HEK293T (cell line): ENCODE measurements at regions not wholly inside any gene's neighbourhood (a gene's known extent, or its start where the extent isn't known, plus 50 kb on each side); places are given as distances from the start of the nearest gene placed in this dataset.

Experiments
- CTCF ChIA-PET: fragments of 350-600 bp; formaldehyde crosslinking; extraction: SDS; loops from one replicate; lab custom pipeline; 2021; ENCODE audit warnings: antibody characterized with exemption, inconsistent platforms; lab: Yijun Ruan, JAX
- POLR2A ChIA-PET: fragments of 350-600 bp; formaldehyde crosslinking; extraction: SDS; loops from one replicate; lab custom pipeline; 2020; ENCODE audit warnings: antibody characterized with exemption, inconsistent platforms; lab: Yijun Ruan, JAX
- DNase-seq: peaks from one replicate; pipeline ENCODE4 v3.0.0; 2012; ENCODE audit warnings: mixed read lengths; ENCODE audit errors: extremely low spot score
- ARNT ChIP-seq: fragments of 450-650 bp; IDR thresholded peaks from 2 replicates; pipeline ENCODE4 v1.6.1; 2017; ENCODE audit warnings: mild to moderate bottlenecking
- BHLHE40 ChIP-seq: fragments of 450-650 bp; IDR thresholded peaks from 2 replicates; pipeline ENCODE4 v1.6.1; 2016; ENCODE audit warnings: mild to moderate bottlenecking, moderate library complexity, borderline replicate concordance
- CTBP1 ChIP-seq: fragments of 450-650 bp; IDR thresholded peaks from 2 replicates; pipeline ENCODE4 v1.6.1; 2016; ENCODE audit warnings: borderline replicate concordance
- ELF4 ChIP-seq: fragments of 450-650 bp; IDR thresholded peaks from 2 replicates; pipeline ENCODE4 v1.6.1; 2017; ENCODE audit warnings: antibody characterized with exemption
- FOXA1 ChIP-seq: fragments of 450-650 bp; IDR thresholded peaks from 2 replicates; pipeline ENCODE4 v1.6.1; 2016; ENCODE audit warnings: mild to moderate bottlenecking
- FOXK2 ChIP-seq: fragments of 450-650 bp; IDR thresholded peaks from 2 replicates; pipeline ENCODE4 v1.6.1; 2016; ENCODE audit warnings: mild to moderate bottlenecking
- FOXM1 ChIP-seq: fragments of 450-650 bp; IDR thresholded peaks from 2 replicates; pipeline ENCODE4 v1.6.1; 2017; ENCODE audit warnings: mild to moderate bottlenecking, borderline replicate concordance
- HDGF ChIP-seq: fragments of 450-650 bp; IDR thresholded peaks from 2 replicates; pipeline ENCODE4 v1.6.1; 2017; ENCODE audit warnings: antibody characterized with exemption, borderline replicate concordance
- L3MBTL2 ChIP-seq: fragments of 450-650 bp; conservative IDR thresholded peaks from 2 replicates; pipeline ENCODE4 v1.6.1; 2016; ENCODE audit warnings: mild to moderate bottlenecking
- LEF1 ChIP-seq: fragments of 450-650 bp; IDR thresholded peaks from 2 replicates; pipeline ENCODE4 v1.6.1; 2017; ENCODE audit warnings: mild to moderate bottlenecking, borderline replicate concordance
- NFRKB ChIP-seq: fragments of 450-650 bp; IDR thresholded peaks from 2 replicates; pipeline ENCODE4 v1.6.1; 2016; ENCODE audit warnings: mild to moderate bottlenecking, moderate library complexity
- PKNOX1 ChIP-seq: fragments of 450-650 bp; IDR thresholded peaks from 2 replicates; pipeline ENCODE4 v1.6.1; 2016
- SP1 ChIP-seq: fragments of 450-650 bp; IDR thresholded peaks from 2 replicates; pipeline ENCODE4 v1.6.1; 2017
- SUZ12 ChIP-seq: fragments of 450-650 bp; IDR thresholded peaks from 2 replicates; pipeline ENCODE4 v1.6.1; 2016; ENCODE audit warnings: mild to moderate bottlenecking
- TARDBP ChIP-seq: fragments of 450-650 bp; IDR thresholded peaks from 2 replicates; pipeline ENCODE4 v1.6.1; 2016
- ZNF384 ChIP-seq: fragments of 450-650 bp; IDR thresholded peaks from 2 replicates; pipeline ENCODE4 v1.6.1; 2016

- ChIA-PET CTCF (no interaction called here), POLR2A (no interaction called here)
- TF ChIP-seq LEF1: no peak
- no peak for DNase-seq
These were observed 757.2 kb downstream of the BRD1 start for GRCh38 chr22:49070501-49070900.

- CTCF ChIA-PET: no interaction called here
- DNase-seq: no peak
- TF ChIP-seq CTBP1: no peak
- TF ChIP-seq FOXM1: no peak
- TF ChIP-seq ZNF384: no peak
- TF ChIP-seq FOXK2: no peak
- no peak for TF ChIP-seq FOXA1
- TF ChIP-seq NFRKB: no peak
- no peak for TF ChIP-seq SP1
- no peak for TF ChIP-seq ELF4
- TF ChIP-seq L3MBTL2: no peak
- no peak for TF ChIP-seq PKNOX1
- TF ChIP-seq TARDBP: no peak
- TF ChIP-seq LEF1: no peak
- no peak for TF ChIP-seq ARNT
- no peak for TF ChIP-seq BHLHE40
- TF ChIP-seq SUZ12: no peak
- no peak for TF ChIP-seq HDGF
- POLR2A ChIA-PET: no interaction called here
These were observed 758.7 kb downstream of the BRD1 start for GRCh38 chr22:49068861-49069500.

GRCh38 chr22:49067504-49067903 is 760.2 kb downstream of the BRD1 start:
- DNase-seq: no peak
- no peak for TF ChIP-seq CTBP1
- no peak for TF ChIP-seq FOXA1
- TF ChIP-seq HDGF: no peak
- TF ChIP-seq SUZ12: no peak
- no peak for TF ChIP-seq PKNOX1
- TF ChIP-seq TARDBP: no peak
- no peak for TF ChIP-seq L3MBTL2
- no peak for TF ChIP-seq NFRKB
- no peak for TF ChIP-seq FOXK2
- TF ChIP-seq ELF4: no peak
- CTCF ChIA-PET: no interaction called here
- POLR2A ChIA-PET: no interaction called here

- no peak for TF ChIP-seq SUZ12
- TF ChIP-seq ZNF384: no peak
- TF ChIP-seq FOXM1: no peak
- TF ChIP-seq L3MBTL2: no peak
- TF ChIP-seq LEF1: no peak
- TF ChIP-seq TARDBP: no peak
- TF ChIP-seq CTBP1: no peak
- TF ChIP-seq BHLHE40: no peak
- no peak for TF ChIP-seq ELF4
- TF ChIP-seq FOXA1: no peak
- TF ChIP-seq HDGF: no peak
- TF ChIP-seq PKNOX1: no peak
- no peak for TF ChIP-seq ARNT
- TF ChIP-seq NFRKB: no peak
- TF ChIP-seq FOXK2: no peak
- no peak for TF ChIP-seq SP1
These were observed 761.1 kb downstream of the BRD1 start for GRCh38 chr22:49066619-49067018.

GRCh38 chr22:49064836-49065235 is 762.8 kb downstream of the BRD1 start:
- ChIA-PET POLR2A (no interaction called here), CTCF (no interaction called here)
- no peak for DNase-seq
- TF ChIP-seq SUZ12 (no peak), PKNOX1 (no peak), FOXK2 (no peak), CTBP1 (no peak), TARDBP (no peak), FOXM1 (no peak), L3MBTL2 (no peak), ELF4 (no peak), NFRKB (no peak), ARNT (no peak), BHLHE40 (no peak)

More at GRCh38 chr22:49066619-49067018, 761.1 kb downstream of the BRD1 start:
- ChIA-PET CTCF (no interaction called here), POLR2A (no interaction called here)
- DNase-seq: no peak

- CTCF ChIA-PET: no interaction called here
- DNase-seq: no peak
- TF ChIP-seq PKNOX1: no peak
- TF ChIP-seq L3MBTL2: no peak
- TF ChIP-seq TARDBP: no peak
- TF ChIP-seq LEF1: no peak
- TF ChIP-seq SUZ12: no peak
- TF ChIP-seq CTBP1: no peak
- no peak for TF ChIP-seq SP1
- no peak for TF ChIP-seq FOXA1
- TF ChIP-seq ZNF384: no peak
- no peak for TF ChIP-seq ELF4
- TF ChIP-seq BHLHE40: no peak
- no peak for TF ChIP-seq ARNT
- TF ChIP-seq HDGF: no peak
- no peak for TF ChIP-seq FOXM1
- no peak for TF ChIP-seq FOXK2
- no peak for TF ChIP-seq NFRKB
- POLR2A ChIA-PET: no interaction called here
These were observed 764.2 kb downstream of the BRD1 start for GRCh38 chr22:49063545-49063890.
